ENCODE measurements at regions not wholly inside any gene's neighbourhood (a gene's known extent, or its start where the extent isn't known, plus 50 kb on each side); places are given as distances from the start of the nearest gene placed in this dataset.

DNA sequence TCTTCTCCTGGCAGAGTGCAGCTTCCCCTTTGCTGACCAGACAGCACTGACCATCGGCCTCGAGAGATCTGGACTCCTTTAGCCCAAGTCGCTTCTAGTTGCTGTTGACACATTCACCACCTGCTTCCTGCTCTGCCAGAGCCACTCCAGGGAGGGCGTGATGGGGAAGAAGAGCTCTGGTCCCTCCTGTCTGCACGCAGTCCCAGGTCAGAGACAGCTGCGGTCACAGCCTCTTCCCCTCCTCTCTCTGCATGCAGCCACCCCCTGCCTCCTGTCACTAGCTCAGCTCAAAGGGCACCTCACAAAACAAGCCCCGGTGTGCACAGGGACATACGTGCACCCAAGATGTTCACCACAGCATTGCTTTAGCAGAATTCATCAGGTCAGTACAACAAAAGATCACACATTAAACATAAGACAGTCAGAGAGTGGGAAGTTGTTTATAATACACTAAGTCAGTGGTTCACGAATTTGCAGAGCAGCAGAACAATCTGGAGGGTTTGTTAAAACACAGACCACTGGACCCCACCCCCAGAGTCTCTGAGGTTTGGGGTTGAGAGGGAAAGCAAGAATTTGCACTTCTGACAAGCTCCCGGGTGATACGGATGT is 132.9 kb downstream of the SYF2 start (continued):
- TF ChIP-seq REST (IDR thresholded peaks at IDR 0.05; ENCODE audit: borderline replicate concordance in 1 of 2, low read depth in 1 of 2, low read length in 2 of 2) (no peak), ELF3 (CRISPR knock-in tag; IDR thresholded peaks at IDR 0.05) (peak; percentile 61), ZFX (CRISPR knock-in tag; IDR thresholded peaks at IDR 0.05; ENCODE audit: low read depth) (no peak), SMAD3 (CRISPR knock-in tag; IDR thresholded peaks at IDR 0.05) (no peak), ZNF12 (CRISPR knock-in tag; IDR thresholded peaks at IDR 0.05) (no peak), ZNF280B (CRISPR knock-in tag; IDR thresholded peaks at IDR 0.05; ENCODE audit: borderline replicate concordance) (no peak), HINFP (CRISPR knock-in tag; IDR thresholded peaks at IDR 0.05; ENCODE audit: low read depth) (0 out of 2 replicates have a peak, but pooled peaks have one; percentile 26), ZNF674 (CRISPR knock-in tag; IDR thresholded peaks at IDR 0.05; ENCODE audit: low read depth) (no peak), ZSCAN25 (CRISPR knock-in tag; IDR thresholded peaks at IDR 0.05) (0 out of 2 replicates have a peak, but pooled peaks have one; percentile 34), NR2F6 (IDR thresholded peaks at IDR 0.05) (no peak), NR2F6 (CRISPR knock-in tag; IDR thresholded peaks at IDR 0.05) (no peak), CTCF (CRISPR knock-in tag; IDR thresholded peaks at IDR 0.05) (peak; percentile 23; the same call in 1 of the 2 replicates)
- TF ChIP-seq, protein P1, sequence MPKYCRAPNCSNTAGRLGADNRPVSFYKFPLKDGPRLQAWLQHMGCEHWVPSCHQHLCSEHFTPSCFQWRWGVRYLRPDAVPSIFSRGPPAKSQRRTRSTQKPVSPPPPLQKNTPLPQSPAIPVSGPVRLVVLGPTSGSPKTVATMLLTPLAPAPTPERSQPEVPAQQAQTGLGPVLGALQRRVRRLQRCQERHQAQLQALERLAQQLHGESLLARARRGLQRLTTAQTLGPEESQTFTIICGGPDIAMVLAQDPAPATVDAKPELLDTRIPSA (CRISPR knock-in tag; IDR thresholded peaks at IDR 0.05; ENCODE audit: borderline replicate concordance) = no peak

All from HepG2 (cell line).